ENCODE measurements at regions not wholly inside any gene's neighbourhood (a gene's known extent, or its start where the extent isn't known, plus 50 kb on each side); places are given as distances from the start of the nearest gene placed in this dataset.
"Not testable (repeated sequence)": the region's sequence is repeated elsewhere in the genome, so short reads cannot be mapped to it uniquely, and the experiment has no call there.

DNA sequence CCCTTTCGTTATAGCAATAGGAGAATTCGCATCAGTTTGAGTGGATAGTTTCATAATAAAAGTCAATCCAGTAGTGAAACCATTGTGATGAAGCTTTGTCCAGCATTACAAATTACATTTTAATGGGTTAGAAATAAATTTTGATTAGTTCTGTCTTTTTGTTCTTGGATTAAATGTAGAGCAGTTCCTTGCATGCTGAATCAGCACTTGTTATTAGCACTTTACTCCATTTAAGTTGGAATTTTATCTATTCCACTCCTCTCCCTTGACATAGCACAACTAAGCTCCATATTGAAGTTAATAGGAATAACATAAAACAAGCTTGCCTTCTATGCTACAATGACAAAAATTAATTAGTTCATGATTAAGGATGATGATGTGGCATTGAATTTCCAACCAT lies 624.1 kb downstream of the CCDC85A start:
- DNase-seq: no peak

DNA sequence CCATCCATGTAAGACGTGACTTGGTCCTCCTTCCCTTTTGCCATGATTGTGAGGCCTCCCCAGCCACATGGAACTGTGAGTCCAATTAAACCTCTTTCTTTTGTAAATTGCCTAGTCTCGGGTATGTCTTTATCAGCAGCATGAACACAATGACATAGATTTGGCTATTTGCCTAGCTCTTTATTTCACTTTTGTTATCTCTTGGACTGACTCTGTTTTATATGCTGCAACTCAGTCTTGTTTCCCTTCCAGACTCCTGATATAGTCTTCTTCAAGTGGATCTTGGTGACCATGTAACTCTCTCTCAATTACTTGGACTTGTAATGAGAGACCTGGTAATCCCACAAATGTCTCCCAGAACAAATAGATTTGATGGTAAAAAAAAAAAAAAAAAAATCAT lies 627.6 kb downstream of the CCDC85A start:
- DNase-seq: no peak

DNA sequence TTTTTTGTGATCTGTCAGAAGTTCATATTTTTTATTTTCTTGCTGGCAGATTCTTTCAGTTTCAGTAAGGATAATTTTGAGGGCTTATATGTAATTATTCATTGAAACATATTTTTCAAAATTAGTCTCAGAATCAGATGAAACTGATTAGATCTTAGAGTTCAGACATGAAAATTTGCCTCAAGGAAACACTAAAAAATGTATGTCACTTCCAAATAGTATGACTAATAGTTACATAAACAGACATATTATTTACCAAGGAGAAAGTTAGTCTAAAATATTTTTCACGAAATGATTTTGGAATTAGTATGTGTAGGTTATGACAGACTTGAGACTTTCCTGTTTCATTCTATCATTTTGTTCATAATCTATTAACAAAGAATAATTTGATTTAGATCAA lies 628.6 kb downstream of the CCDC85A start:
- DNase-seq: no peak

DNA sequence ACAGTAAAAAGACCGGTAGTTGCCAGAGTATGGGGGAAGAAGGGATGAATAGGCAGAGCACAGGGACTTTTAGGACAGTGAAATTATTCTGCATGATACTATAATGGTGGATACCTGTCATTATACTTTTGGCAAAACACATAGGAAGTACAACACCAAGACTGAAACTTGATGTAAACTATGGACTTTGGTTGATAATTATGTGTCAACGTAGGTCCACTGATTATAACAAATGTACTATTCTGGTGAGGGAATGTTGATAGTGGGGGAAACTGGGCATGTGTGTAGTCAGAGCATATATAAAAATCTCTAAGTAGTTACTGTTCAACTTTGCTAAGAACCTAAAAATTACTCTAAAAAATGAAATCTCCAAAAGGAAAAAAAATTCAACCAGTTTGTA lies 629.7 kb downstream of the CCDC85A start:
- DNase-seq: no peak

DNA sequence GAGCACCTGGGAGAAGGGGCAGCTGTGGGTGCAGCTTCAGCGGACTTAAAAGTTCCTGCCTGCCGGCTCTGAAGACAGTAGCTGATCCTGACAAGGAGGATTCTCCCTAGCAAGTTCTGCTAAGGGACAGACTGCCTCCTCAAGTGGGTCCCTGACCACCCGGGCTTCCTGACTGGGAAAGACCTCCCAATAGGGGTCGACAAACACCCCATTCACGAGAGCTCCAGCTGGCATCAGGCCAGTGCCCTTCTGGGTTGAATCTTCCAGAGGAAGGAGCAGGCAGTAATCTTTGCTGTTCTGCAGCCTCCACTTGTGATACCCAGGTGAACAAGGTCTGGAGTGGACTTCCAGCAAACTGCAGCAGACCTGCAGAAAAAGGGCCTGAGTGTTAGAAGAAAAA lies 632.9 kb downstream of the CCDC85A start:
- no peak for DNase-seq

DNA sequence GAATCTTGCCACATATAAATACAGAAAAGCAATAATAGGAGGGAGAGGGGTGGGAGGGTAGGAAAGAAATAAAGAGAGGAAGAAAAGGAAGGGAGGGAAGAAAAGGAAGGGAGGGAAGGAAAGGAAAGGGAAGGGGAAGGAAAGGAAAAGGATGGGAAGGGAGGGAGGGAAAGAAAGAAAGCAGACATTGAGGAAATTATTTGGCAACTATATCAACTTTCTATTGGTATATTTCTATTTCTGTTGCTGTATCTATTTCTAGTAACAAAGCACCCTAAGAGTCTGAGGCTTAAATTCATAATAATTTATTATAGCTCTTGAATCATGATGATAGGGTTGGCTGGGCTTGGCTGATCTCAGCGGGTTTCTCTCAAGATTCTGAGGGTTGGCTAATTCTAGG lies 648.0 kb downstream of the CCDC85A start:
- no peak for DNase-seq

DNA sequence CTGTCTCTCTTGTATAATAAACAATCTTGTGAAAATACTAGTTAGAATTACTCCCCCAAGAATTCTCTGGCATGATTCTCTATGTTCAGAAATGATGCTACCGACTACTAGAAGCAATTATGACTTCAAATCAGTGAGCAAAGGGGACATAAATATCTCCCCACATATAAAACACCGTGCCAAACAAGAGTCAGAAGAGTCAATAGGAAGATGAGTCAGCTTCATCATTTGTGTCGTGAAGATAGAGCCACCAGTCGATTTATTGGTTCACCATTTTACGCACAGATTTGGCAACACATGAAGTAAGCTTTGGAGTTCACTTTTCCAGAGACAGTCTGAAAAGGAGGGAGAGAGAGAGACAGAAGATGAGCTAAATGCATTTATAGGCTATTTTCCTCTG lies 650.9 kb downstream of the CCDC85A start:
- no peak for DNase-seq

DNA sequence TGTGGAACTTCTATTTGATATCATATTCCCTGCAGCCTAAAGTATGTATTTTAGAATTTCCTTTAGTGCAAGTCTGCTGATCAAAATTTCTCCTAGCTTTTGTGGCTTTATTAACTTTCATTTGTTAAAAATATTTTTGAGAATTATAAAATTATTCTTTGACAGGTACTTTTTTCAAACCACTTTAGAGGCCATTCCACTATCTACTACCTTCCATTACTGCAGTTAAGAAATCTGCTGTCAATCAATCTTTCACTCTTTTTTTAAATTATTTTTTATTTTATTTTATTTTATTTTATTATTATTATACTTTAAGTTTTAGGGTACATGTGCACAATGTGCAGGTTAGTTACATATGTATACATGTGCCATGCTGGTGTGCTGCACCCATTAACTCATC lies 656.2 kb downstream of the CCDC85A start:
- DNase-seq: not testable (repeated sequence)

DNA sequence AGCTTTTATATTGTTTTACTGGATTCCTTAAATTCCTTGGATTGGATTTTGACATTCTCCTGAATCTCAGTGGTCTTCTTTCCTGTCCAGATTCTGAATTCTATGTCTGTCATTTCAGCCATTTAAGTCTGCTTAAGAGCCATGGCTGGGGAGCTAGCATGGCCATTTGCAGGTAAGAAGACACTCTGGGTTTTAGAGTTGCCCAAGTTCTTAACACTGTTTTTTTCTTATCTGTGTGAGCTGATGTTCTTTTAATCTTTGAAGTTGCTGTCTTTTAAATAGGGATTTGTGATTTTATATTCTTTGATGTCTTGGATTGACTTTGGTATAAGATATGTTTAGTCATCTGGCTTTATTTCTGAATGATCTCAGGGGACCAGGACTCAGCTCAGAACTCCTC lies 677.2 kb downstream of the CCDC85A start:
- no peak for DNase-seq

DNA sequence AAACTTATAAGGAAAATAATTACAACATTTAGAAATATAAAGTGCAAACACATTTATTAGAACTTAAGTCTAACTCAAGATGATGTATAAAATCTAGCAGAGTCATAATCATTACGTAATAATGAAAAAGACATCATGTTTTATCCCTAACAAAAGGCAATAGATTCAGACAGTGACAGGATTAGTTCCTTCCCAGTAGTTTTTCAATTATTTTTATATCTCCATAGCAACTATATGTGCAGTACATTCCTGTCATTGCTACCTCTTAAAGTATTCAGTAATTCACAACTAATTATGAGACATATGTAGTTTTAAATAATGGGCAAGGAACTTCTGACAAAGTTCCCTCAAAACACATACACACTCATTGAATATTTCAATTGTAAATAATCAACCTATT lies 687.9 kb downstream of the CCDC85A start:
- no peak for DNase-seq

DNA sequence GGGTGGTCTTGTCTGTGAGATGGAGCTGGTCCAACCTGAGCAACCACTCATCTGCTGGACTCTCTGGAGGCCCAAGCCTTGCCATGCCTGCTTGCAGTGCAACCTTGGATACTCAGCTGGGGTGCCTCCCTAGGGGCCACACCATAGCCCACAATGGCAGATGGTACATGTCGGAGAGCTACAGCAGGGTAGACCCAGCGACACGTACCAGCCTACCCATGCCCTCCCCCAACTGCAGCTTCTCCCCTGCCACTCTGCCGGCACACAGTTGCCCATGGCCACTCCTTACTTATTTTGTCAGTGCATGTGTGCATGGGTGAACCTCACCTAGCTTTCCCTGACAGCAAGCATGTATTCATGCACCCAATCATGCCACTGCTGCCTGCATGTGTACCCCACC lies 690.9 kb downstream of the CCDC85A start:
- no peak for DNase-seq

DNA sequence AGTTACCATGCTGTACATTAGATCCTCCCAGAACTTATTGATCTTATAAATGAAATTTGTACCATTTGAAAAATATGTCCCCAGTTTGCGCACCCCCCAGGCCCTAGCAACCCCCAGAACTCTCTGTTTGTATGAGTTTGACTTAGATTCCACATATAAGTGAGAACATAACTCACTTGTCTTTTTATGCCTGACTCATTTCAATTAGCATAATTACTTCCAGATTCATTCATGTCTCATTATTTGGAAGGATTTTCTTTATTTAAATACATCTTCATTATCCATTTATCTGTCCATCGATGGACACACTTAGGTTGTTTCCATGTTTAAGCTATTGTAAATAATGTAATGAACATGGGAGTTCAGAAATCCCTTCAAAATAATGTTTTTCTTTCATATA lies 705.9 kb downstream of the CCDC85A start:
- no peak for DNase-seq

DNA sequence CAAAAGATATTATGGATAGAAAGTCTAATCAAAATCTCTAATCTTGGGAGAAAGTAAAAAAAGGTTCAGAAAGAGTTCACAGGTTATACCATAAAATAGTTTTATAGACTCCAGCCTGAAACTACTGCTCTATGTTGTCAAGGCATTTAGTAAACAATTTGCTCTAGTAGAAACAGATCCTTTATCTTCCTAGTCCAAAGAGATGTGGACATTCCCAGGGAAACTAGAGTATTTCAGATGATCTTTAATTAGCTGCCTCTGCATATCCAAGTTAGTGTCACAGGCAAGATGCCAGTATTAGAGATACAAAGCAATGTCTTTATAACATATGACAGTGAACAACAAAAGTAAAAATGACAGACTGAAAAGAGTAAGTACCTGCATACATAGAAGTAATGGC lies 708.6 kb downstream of the CCDC85A start:
- no peak for DNase-seq

DNA sequence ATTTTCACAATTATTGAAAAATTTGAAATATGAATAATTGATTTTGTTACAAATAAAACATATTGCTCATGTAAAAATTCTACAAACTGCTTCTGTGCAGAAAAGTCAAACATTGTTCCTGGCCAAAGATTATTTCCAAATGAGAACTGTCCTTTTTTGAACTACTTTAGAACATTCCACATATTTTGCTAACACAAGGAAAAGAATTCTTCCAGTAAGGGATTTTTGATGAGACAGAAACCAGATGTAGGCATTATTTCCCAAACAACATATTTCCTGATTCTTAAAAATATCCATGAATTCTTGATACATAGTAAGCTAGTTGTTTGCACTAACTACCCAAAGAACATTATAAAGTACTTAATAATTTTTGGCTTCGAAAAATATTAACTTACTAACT lies 715.2 kb downstream of the CCDC85A start:
- no peak for DNase-seq

DNA sequence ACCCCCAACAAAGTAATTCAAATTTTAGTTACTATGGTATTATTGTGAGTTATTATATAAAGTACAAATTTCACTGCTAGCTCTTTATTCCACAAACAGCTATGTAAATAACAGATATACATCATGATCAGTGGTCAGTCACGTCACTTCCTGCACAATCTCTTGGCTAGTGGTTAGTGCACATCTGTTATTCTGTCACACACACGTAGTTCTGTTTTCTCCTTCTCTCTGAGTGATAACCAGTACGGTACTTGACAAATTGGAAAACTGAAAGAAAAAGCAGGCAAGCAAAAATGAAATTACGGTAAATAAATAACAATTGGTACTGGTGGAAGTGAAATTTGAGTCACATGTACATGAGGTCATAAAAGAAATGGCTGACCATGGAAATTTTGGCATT lies 728.7 kb downstream of the CCDC85A start:
- no peak for DNase-seq

DNA sequence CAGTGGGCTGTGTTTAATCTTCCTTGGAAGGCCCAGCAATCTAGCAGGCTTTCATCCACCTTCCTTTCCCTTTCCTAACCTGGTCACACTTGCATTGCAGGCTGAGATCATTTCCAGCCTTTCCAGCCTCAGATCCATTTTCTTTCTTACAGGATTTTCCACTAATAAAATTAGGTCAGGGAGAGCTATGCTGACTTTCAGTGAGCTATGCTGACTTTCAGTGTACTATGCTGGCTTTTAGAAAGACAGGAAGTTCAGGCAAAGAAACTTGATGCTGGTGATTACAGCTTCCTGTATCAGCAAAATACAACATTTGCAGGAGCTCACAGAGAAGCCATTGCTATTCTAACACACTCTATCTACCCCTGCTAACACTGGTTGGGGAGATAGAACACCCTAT lies 735.0 kb downstream of the CCDC85A start:
- no peak for DNase-seq

DNA sequence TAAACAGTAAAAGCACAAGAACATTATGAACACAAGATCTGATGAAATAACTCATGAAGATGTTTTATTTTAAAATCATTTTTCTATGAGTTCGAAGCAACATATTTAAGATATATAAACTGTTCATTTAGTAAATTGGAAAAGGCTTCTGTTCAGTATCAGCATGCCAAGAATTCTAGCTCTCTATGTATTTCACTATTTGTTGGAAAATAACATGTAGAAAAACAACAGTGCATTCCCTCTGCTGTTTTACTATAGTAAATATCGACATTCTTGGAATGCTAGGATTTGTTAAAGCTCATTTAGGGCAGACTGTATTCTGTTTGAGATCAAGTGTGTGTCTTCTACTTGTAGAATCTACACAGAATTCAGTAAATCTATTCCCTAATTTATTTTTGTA lies 750.2 kb downstream of the CCDC85A start:
- DNase-seq: no peak

DNA sequence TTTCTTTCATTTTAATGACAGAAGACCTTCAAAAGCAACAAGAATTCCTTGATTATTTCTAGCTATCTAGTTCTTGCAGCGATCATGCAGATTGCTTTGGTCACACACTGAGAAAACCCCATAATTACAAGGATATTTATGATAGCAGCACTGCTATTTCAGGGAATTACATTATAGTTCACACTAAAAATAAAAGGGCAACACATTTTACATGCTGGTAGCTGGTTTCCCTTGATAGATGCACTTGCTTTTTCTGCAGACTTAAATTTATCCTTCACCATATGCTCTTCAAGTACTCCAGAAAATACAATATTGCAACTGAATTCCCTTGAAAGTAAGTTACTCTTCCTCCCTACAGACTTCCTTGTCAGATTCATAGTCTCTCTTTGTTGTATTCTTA lies 751.1 kb downstream of the CCDC85A start:
- no peak for DNase-seq

DNA sequence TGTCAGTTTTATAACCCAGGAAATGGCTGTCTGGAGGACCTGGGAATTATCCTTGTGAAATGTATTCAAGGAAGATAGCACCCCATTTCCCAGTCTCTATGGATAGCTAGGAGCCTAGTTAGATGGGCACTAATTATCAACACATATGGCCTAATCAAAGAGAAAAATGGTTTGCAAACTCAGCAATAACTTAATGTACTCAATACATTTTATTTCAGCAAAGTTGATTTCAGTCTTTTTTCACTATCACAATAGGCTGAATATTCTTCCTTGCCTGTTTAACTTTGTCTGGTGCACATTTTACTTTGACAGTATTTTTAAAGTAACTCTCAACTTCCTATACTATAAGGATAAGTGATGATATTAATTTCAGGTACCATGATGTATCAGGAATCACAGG lies 756.3 kb downstream of the CCDC85A start:
- no peak for DNase-seq

DNA sequence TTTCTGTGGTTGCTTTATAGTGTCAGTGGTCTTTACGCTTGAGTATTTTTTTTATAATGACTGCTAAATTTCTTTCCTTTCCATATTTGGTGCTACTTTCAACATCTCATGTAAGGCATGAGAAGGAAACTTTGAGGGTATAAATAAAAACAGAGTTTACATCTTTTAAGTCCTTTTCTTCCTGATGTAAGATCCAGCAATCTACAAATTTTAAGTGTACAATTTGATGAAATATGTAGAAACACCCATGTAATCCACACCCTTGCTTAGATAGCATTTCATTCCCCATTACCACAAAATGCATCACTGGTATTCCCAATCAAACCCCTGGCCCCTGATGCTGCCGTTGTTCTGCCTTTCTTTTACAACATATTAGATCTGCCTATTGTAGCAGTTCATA lies 769.1 kb downstream of the CCDC85A start:
- no peak for DNase-seq

DNA sequence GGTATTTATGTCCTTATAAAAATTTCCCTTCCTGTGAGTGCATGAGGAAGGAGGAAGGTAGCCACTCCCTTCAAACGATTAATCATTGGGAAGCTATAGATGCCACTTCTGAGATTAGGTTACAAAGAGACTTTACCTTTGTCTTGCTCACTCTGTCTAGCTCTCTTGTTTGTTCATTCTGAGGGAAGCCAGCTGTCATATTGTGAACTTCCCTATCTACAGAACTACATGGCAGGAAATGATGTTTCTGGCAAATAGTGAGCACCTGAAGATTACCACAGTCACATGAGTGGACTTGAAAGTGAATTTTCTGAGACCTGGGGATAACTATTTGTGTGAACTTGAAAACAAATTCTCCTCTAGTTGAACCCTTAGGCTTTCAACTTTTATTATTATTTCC lies 776.8 kb downstream of the CCDC85A start:
- DNase-seq: no peak

DNA sequence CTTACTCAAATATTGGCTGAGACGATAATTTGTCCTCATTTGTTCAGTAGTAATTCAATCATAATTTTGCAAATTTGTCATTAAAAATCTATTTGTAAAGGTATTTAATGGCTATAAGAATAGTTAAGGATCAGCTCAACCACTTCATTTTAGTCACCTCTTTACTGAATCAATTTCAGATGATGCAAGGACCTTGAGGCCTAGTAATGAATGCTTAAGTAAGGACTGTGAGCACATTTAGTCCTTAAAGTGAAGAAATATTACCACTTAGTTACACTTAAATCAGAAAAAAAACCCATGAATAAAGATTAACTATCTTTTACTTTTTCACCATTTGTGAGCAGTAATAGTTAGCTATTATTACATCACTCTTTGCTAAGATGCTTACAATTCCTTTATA lies 778.9 kb downstream of the CCDC85A start:
- DNase-seq: no peak

DNA sequence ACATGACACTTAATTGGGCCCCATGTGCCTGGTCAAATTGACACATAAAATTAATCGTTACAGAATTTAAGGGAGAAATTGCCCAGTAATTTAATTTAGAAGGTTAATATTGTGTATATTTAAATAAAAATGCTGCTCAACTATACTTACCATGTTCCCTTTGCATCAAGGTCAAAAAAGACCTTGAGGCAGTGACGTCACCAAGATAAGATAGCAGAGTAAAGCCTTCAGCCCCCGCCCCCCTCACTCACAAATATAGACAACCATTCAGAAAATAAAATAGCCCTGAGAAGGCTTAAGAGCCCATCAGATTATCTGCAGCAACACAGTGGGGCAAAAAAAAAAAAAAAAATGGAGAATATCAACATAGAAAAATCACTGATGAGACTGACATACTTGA lies 785.7 kb downstream of the CCDC85A start:
- DNase-seq: no peak

DNA sequence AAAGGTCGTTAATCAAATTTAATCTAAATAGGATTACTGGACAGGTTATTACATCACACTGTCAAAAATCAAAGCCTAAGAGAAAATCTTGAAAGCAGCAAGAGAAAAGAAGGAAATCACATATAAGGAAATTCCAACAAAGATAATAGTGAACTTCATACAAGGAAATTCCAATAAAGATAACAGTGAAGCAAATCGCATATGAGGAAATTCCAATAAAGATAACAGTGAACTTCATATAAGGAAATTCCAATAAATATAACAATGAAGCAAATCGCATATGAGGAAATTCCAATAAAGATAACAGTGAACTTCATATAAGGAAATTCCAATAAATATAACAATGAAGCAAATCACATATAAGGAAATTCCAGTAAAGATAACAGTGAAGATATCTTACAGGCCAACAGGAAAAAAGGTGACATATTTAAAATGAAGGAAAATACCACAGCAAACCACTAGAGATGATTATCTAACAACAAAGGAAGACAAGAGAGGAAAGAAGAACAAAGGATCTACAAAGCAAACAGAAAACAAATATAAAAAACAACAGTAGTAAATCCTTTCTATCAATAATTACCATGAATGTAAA lies 787.7 kb downstream of the CCDC85A start:
- DNase-seq: no peak

DNA sequence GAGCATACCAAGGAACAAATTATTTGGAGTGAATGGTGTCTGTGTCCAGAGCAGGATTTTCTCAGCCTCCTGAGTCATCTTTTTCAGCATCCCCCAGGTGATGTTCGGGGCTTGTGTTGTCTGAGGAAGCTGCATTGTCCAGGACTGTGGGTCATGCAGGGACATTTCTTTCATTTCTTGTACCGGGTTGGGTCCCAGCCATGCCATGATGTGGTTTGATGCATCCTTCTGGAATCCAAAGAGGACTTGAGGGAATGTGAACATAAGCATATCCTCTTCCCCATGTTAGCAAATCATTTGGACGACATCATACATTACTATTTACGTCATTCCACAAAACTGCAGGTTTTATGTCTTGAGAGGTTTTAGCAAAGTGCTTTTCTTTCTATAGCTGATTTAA lies 797.8 kb downstream of the CCDC85A start:
- DNase-seq: peak; percentile 2

DNA sequence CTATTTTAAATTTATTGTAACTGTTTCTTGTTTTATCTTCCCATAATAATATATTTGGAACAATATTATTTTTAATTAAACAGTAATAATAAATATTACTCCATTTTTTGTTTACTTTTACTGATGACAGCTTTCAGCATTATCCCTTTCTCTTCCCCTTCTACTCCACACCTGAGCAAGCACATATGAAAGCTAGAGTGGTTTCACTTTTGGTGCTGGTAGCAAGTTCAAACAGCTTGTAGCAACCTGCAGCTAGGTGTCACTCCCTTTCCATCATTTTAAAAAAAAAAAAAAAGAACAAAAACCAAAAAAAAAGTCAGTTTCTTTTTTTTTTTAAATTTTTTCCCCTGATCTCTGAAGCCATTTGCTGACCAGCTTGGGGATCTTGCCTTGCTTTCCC lies 801.8 kb downstream of the CCDC85A start:
- DNase-seq: no peak
